Liver (tissue), 8 donors: ENCODE measurements at regions not wholly inside any gene's neighbourhood (a gene's known extent, or its start where the extent isn't known, plus 50 kb on each side); places are given as distances from the start of the nearest gene placed in this dataset.

ENCODE experiments used
- DNase-seq: peaks from one replicate; pipeline ENCODE4 v3.0.0-alpha.2; 2017; ENCODE audit warnings: low spot score
- H3K27ac ChIP-seq, 2 donors: one replicate each; pipeline ENCODE4 v1.7.0; 2013; ENCODE audit warnings: inconsistent platforms in 2 of 2, low read length in 2 of 2, control low read depth in 1 of 2, low read depth in 1 of 2, mild to moderate bottlenecking in 1 of 2
- H3K27me3 ChIP-seq, 4 donors: one replicate each; pipeline versions ENCODE4 v1.6.1 to v1.7.0; 2013; ENCODE audit warnings: low read length in 3 of 4, inconsistent platforms in 1 of 4, mild to moderate bottlenecking in 1 of 4, moderate library complexity in 1 of 4; ENCODE audit not compliant: control insufficient read depth in 4 of 4, insufficient read depth in 4 of 4
- H3K36me3 ChIP-seq, 4 donors: one replicate each; pipeline versions ENCODE4 v1.6.1 to v1.7.0; 2013; ENCODE audit warnings: low read length in 3 of 4, mild to moderate bottlenecking in 3 of 4, low read depth in 1 of 4, moderate library complexity in 1 of 4; ENCODE audit not compliant: control insufficient read depth in 4 of 4, insufficient read depth in 3 of 4
- H3K4me1 ChIP-seq, 4 donors: one replicate each; pipeline versions ENCODE4 v1.6.1 to v1.7.0; 2013; ENCODE audit warnings: low read length in 3 of 4, mild to moderate bottlenecking in 3 of 4, moderate library complexity in 1 of 4; ENCODE audit not compliant: control insufficient read depth in 4 of 4, insufficient read depth in 4 of 4
- H3K4me3 ChIP-seq, 3 donors: one replicate each; pipeline versions ENCODE4 v1.6.1 to v1.7.0; 2013; ENCODE audit warnings: low read length in 3 of 3, control low read depth in 1 of 3, low read depth in 1 of 3, mild to moderate bottlenecking in 1 of 3
- H3K9ac ChIP-seq, 2 donors: one replicate each; pipeline ENCODE4 v1.7.0; 2013; ENCODE audit warnings: low read length in 2 of 2, mild to moderate bottlenecking in 2 of 2, moderate library complexity in 2 of 2, control low read depth in 1 of 2, low read depth in 1 of 2
- H3K9me3 ChIP-seq, 4 donors: one replicate each; pipeline versions ENCODE4 v1.6.1 to v1.7.0; 2013; ENCODE audit warnings: low read length in 3 of 4; ENCODE audit not compliant: control insufficient read depth in 4 of 4
- CTCF ChIP-seq: fragments of 150-350 bp; IDR thresholded peaks from 2 replicates; pipeline ENCODE4 v1.5.1; 2017; ENCODE audit warnings: improper control_type of control experiment, low read depth, low read length; ENCODE audit not compliant: missing input control
- EGR1 ChIP-seq, 2 donors: IDR thresholded peaks; 2 replicates each; pipeline ENCODE4 v1.6.1; 2016 to 2018; ENCODE audit warnings: antibody characterized with exemption in 2 of 2, low read depth in 2 of 2
- GABPA ChIP-seq, 2 donors: IDR thresholded peaks in 1 of 2; conservative IDR thresholded peaks in 1 of 2; 2 replicates each; pipeline ENCODE4 v1.6.1; 2016; ENCODE audit warnings: antibody characterized with exemption in 2 of 2, mild to moderate bottlenecking in 1 of 2, moderate library complexity in 1 of 2
- HNF4A ChIP-seq, 2 donors: conservative IDR thresholded peaks; 2 replicates each; pipeline ENCODE4 v1.6.1; 2016; ENCODE audit warnings: antibody characterized with exemption in 2 of 2, mild to moderate bottlenecking in 2 of 2
- JUND ChIP-seq, 2 donors: IDR thresholded peaks; 2 replicates each; pipeline ENCODE4 v1.6.1; 2016; ENCODE audit warnings: antibody characterized with exemption in 2 of 2
- MAX ChIP-seq: IDR thresholded peaks from 2 replicates; pipeline ENCODE4 v1.6.1; 2016; ENCODE audit warnings: antibody characterized with exemption
- NR2F2 ChIP-seq: IDR thresholded peaks from 2 replicates; pipeline ENCODE4 v1.6.1; 2016; ENCODE audit warnings: antibody characterized with exemption
- RAD21 ChIP-seq, 2 donors: IDR thresholded peaks; 2 replicates each; pipeline ENCODE4 v1.6.1; 2016; ENCODE audit warnings: antibody characterized with exemption in 2 of 2, mild to moderate bottlenecking in 2 of 2
- RXRA ChIP-seq, 2 donors: IDR thresholded peaks; 2 replicates each; pipeline ENCODE4 v1.6.1; 2017 to 2018; ENCODE audit warnings: antibody characterized with exemption in 2 of 2, mild to moderate bottlenecking in 1 of 2
- SP1 ChIP-seq: IDR thresholded peaks from 2 replicates; pipeline ENCODE4 v1.6.1; 2018; ENCODE audit warnings: antibody characterized with exemption, mild to moderate bottlenecking
- TAF1 ChIP-seq: conservative IDR thresholded peaks from 2 replicates; pipeline ENCODE4 v1.6.1; 2016; ENCODE audit warnings: antibody characterized with exemption, mild to moderate bottlenecking
- YY1 ChIP-seq: IDR thresholded peaks from 2 replicates; pipeline ENCODE4 v1.6.1; 2016; ENCODE audit warnings: antibody characterized with exemption, mild to moderate bottlenecking
- ZBTB33 ChIP-seq: IDR thresholded peaks from 2 replicates; pipeline ENCODE4 v1.6.1; 2016; ENCODE audit warnings: antibody characterized with exemption
- WGBS: extraction: QIAGEN DNeasy Blood & Tissue Kit; methylation state at CpG from one replicate; pipeline ENCODE4 v1.1.7; 2013; 5-methylcytosine and 5-hydroxymethylcytosine counted together
- donor health status: healthy.
- donor health status: healthy.
- donor health status: healthy.
- donor health status: healthy.
- donor health status: healthy.

GRCh38 chrX:136961594-136962135 lies 72.1 kb downstream of the GPR101 start:
- Histone ChIP-seq H3K9me3 (no peaks in the 10 kb centered on the region), H3K27me3 (no peaks in the 10 kb centered on the region), H3K9ac (no peak overlapping the region), H3K27ac (no peak overlapping the region), H3K4me3 (no peak overlapping the region), H3K4me1 (no peaks in the 10 kb centered on the region), H3K36me3 (no peaks in the 10 kb centered on the region)
- WGBS: 92% methylated on average over 4 of the region's 4 CpGs
- no peak for DNase-seq
- TF ChIP-seq TAF1 (no peak), YY1 (no peak), HNF4A (conservative IDR thresholded peaks at IDR 0.05) (no peak), NR2F2 (no peak), EGR1 (IDR thresholded peaks at IDR 0.05; ENCODE audit: low read depth in 2 of 2) (no peak), SP1 (no peak), RXRA (IDR thresholded peaks at IDR 0.05) (no peak), ZBTB33 (no peak), MAX (no peak), GABPA (IDR thresholded peaks at IDR 0.05 in 1 of 2, conservative IDR thresholded peaks at IDR 0.05 in 1 of 2) (no peak), CTCF (no peak), JUND (IDR thresholded peaks at IDR 0.05) (no peak)

- Histone ChIP-seq H3K27ac (no peak overlapping the region), H3K9ac (no peak overlapping the region), H3K4me1 (peaks cover 0 to 5% (median 1%) of the 10 kb centered on the region in 4 donors), H3K9me3 (no peaks in the 10 kb centered on the region), H3K27me3 (no peaks in the 10 kb centered on the region), H3K36me3 (no peaks in the 10 kb centered on the region), H3K4me3 (no peak overlapping the region)
- no peak for DNase-seq
- WGBS: 2% methylated on average over 4 of the region's 4 CpGs
- TF ChIP-seq RAD21 (IDR thresholded peaks at IDR 0.05) (peak; percentile 71 to 79), HNF4A (conservative IDR thresholded peaks at IDR 0.05) (peak in 1 of 2 donors; percentile 7), CTCF (peak; percentile 45), NR2F2 (no peak), JUND (IDR thresholded peaks at IDR 0.05) (no peak)
These were observed 74.4 kb upstream of the RBMX start for GRCh38 chrX:136954930-136955329.
